H7 (cell line): ENCODE measurements at regions not wholly inside any gene's neighbourhood (a gene's known extent, or its start where the extent isn't known, plus 50 kb on each side); places are given as distances from the start of the nearest gene placed in this dataset.

Experiments used
- DNase-seq: peaks from one replicate; pipeline ENCODE4 v3.0.0; 2012
- H3K27me3 ChIP-seq: 2 replicates; pipeline ENCODE4 v1.6.0; 2011; ENCODE audit warnings: mild to moderate bottlenecking, low read length; ENCODE audit not compliant: control insufficient read depth, insufficient read depth
- H3K36me3 ChIP-seq: replicated peaks from 2 replicates; pipeline ENCODE4 v1.5.1; 2011; ENCODE audit warnings: low read length; ENCODE audit not compliant: control insufficient read depth, insufficient read depth
- H3K4me3 ChIP-seq: 2 replicates; pipeline ENCODE4 v1.5.1; 2011; ENCODE audit warnings: low read depth, mild to moderate bottlenecking, control low read depth, low read length, moderate library complexity; ENCODE audit not compliant: insufficient read depth

DNA sequence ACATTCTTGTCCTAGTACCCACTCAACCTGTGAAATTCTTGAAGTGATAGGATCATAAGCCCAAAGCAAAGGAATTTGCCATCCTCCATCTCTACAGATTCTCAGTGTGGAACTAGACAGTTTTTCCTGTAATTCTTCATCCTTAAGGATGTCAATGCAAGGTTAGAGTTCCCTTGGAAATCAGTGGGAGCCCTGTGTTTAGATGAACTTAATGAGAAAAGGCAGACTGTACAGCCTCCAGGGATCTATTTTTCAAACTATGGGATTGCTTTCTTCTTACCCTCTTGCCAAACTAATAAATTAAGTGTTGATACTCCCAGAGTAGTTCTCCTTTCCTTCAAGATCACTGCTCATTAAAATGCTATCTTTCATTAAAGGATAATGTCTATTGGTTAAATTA lies 78.1 kb upstream of the OLFM3 start:
- no peaks in the 10 kb centered on the region for H3K27me3 ChIP-seq
- no peaks in the 10 kb centered on the region for H3K36me3 ChIP-seq
- H3K4me3 ChIP-seq = no peak overlapping the region
- no peak for DNase-seq

DNA sequence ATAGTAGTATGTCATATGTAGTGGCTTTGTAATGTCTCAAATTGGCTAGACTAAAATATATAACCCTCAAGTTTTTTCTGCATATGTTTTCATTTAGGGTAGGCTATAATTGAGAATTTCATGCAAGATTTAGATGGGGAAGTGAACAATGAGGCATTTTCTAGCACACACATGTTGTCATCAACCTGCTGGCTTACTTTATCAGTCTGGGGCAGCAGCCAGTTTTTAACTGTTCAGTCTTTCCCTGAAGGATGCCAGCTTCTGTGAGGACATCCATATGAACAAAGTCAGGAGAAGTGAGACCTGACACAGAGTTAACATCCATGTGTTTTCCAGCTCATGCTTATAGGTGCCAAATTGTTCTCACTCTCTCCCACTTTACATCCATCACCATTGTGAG lies 74.7 kb upstream of the OLFM3 start:
- Histone ChIP-seq H3K27me3 (no peaks in the 10 kb centered on the region), H3K36me3 (no peaks in the 10 kb centered on the region), H3K4me3 (no peak overlapping the region)
- DNase-seq = no peak

DNA sequence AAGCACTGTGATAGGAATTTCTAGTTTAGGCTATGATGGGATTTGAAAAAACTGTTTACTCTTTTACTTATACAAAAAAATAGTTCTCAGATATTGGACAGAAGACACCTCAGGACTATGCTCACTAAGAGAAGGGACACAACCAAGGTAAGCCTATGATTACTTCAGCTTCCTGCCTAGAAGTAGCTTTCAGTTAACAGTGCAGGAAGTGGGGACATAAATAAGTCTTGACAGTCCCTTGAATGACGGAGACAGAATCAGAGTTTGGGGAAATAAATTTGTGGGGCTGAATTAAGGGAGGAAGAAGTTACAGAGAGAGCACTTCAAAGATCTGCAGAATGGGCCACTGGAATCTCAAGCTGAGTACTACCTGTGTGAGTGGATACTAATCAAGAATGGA lies 53.8 kb upstream of the OLFM3 start:
- no peaks in the 10 kb centered on the region for H3K36me3 ChIP-seq
- H3K27me3 ChIP-seq = peaks cover 1% of the 10 kb centered on the region; the same call in 1 of the 2 replicates
- DNase-seq = no peak
- H3K4me3 ChIP-seq = no peak overlapping the region

DNA sequence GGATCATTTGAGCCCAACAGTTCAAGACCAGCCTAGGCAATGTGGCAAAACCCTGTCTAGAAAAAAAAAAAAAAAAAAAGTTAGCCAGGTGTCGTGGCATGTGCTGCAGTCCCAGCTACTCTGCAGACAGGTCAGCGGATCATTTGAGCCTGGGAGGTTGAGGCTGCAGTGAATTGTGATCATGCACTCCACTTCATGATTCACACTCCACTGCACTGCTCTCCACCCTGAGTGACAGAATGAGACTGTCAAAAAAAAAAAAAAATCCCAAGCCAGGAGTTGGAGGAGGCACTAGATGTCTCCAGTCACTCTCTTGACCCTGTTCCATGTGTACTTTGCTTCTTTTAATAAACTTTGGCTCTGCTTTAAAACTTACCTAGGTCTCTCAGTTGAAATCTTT lies 51.0 kb upstream of the OLFM3 start:
- no peak for DNase-seq
- no peak overlapping the region for H3K4me3 ChIP-seq
- H3K27me3 ChIP-seq = no peaks in the 10 kb centered on the region
- no peaks in the 10 kb centered on the region for H3K36me3 ChIP-seq
